GM06990 (cell line): ENCODE measurements at regions not wholly inside any gene's neighbourhood (a gene's known extent, or its start where the extent isn't known, plus 50 kb on each side); places are given as distances from the start of the nearest gene placed in this dataset.

Experiments used
- DNase-seq: peaks from one replicate; pipeline ENCODE4 v3.0.0-alpha.2; 2011; ENCODE audit not compliant: insufficient read length; ENCODE audit errors: extremely low read depth
- H3K27me3 ChIP-seq: replicated peaks from 2 replicates; pipeline ENCODE4 v1.6.0; 2011; ENCODE audit warnings: low read length; ENCODE audit not compliant: control insufficient read depth, insufficient read depth
- H3K36me3 ChIP-seq: 2 replicates; pipeline ENCODE4 v1.5.1; 2011; ENCODE audit warnings: low read length; ENCODE audit not compliant: control insufficient read depth, insufficient read depth
- H3K4me3 ChIP-seq: replicated peaks from 2 replicates; pipeline ENCODE4 v1.5.1; 2011; ENCODE audit warnings: low read depth, mild to moderate bottlenecking, control low read depth, low read length
- CTCF ChIP-seq: IDR thresholded peaks from 2 replicates; pipeline ENCODE4 v1.5.1; 2011; ENCODE audit warnings: low read length, control low read depth, mild to moderate bottlenecking, inconsistent platforms; ENCODE audit not compliant: insufficient read depth, poor library complexity, severe bottlenecking

DNA sequence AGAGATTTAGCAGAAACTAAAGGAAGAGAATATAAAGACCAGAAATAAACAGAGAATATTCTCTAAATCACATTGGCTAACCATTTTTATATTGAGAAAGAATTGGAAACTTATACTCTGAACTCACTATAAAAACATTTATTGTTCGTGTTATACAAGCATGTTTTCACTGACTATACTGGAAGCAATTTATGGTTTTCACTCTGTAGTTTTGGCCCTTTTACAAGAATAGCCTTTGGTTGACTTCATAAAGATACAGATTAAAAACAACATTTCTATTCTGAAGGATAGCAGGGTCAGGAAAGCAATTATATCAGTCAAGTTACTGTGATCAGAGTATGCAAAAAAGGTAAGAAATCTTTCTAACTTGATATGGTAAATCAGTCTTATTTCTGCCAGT is 965.7 kb upstream of the FAT3 start:
- H3K27me3 ChIP-seq, result no peaks in the 10 kb centered on the region
- no peak overlapping the region for H3K4me3 ChIP-seq
- H3K36me3 ChIP-seq, result no peaks in the 10 kb centered on the region
- DNase-seq, result no peak
- TF ChIP-seq CTCF, result no peak

GRCh38 chr11:91257667-91258066 is 967.0 kb upstream of the FAT3 start:
- no peak for DNase-seq
- Histone ChIP-seq H3K4me3 (no peak overlapping the region), H3K36me3 (no peaks in the 10 kb centered on the region), H3K27me3 (no peaks in the 10 kb centered on the region)
- TF ChIP-seq CTCF, result no peak

DNA sequence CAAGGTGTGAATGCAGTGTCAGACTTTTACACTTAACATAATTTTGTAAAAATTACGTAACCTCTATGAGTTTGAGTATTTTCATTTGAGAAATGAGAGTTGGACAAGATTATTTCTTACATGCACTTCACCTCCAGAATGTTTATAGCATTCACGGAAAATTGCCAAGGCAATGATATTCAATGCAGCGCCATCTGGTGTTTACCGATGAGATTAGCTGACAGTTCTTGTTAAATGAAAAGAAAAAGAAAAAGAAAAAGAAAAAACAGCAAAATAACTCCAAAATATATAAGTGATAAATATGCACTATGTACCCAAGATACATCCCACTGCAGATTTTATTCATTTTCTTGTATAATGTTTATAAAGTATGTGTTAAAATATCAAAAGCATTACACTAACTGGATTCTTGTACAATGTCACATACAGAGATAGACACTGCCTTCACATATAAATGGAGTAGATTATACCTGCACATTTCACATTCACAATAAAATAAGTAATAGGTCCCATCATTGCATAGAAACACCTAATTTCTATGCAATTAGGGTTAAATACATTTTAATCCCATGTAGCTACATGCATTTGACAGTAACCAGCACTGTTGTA is 976.3 kb upstream of the FAT3 start:
- DNase-seq, result no peak
- H3K27me3 ChIP-seq, result no peaks in the 10 kb centered on the region
- H3K4me3 ChIP-seq, result no peak overlapping the region
- peak; percentile 61 for TF ChIP-seq CTCF
- no peaks in the 10 kb centered on the region for H3K36me3 ChIP-seq

DNA sequence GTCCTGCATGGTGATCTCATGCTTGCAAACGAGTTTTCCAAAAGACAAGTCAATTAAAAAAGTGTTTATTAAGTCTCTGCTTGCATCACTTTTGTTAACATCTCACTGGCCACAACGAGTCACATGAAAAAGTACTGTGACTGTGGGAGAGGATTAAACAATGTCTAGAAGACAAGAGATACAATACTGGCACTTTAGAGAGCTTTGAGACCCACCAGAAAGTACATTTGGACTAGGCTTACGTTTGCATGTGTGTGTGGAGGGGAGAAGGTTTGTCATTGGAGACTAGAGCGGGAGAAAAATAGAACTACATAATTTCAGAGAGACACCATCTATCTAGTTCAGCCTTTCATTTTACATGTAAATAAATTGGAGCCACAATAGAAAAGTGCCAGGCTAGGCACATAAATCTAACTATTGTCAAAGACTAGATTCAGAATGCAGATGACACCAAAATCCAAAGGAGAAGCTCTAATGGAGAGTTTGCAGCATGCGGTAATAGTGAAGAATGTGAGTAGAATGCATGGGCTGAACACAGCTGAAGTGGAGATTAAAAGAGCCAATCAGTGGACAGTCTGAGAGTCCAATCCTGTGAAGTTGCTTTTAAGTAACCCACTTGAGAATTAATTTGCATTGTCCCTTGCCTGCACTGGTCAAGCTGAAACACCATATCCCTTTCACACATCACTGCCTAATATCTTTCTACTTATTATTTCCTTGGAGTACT is 977.4 kb upstream of the FAT3 start:
- H3K27me3 ChIP-seq, result no peaks in the 10 kb centered on the region
- H3K4me3 ChIP-seq, result no peak overlapping the region
- TF ChIP-seq CTCF, result no peak
- no peak for DNase-seq
- no peaks in the 10 kb centered on the region for H3K36me3 ChIP-seq

- Histone ChIP-seq H3K27me3 (no peaks in the 10 kb centered on the region), H3K36me3 (no peaks in the 10 kb centered on the region), H3K4me3 (no peak overlapping the region)
- no peak for TF ChIP-seq CTCF
- DNase-seq, result no peak
Measured at GRCh38 chr11:91244912-91245311, 979.7 kb upstream of the FAT3 start.

- no peak overlapping the region for H3K4me3 ChIP-seq
- TF ChIP-seq CTCF, result no peak
- no peak for DNase-seq
- H3K36me3 ChIP-seq, result no peaks in the 10 kb centered on the region
- no peaks in the 10 kb centered on the region for H3K27me3 ChIP-seq
Measured at GRCh38 chr11:91243630-91244029, 981.0 kb upstream of the FAT3 start.
